T-helper 1 cell treated with Interleukin-12 subunit alpha and Interleukin-12 subunit beta and Interleukin-4 antibody, amounts not matched to agents 30 μg/mL and 1 μg/mL, for 36 hours (primary cell): ENCODE measurements at regions not wholly inside any gene's neighbourhood (a gene's known extent, or its start where the extent isn't known, plus 50 kb on each side); places are given as distances from the start of the nearest gene placed in this dataset.

Experiments used
- H3K27ac Mint-ChIP-seq: one replicate; pipeline ENCODE4 v1.8.0; 2021; ENCODE audit warnings: mild to moderate bottlenecking, mixed read lengths
- H3K27me3 Mint-ChIP-seq: one replicate; pipeline ENCODE4 v1.8.0; 2021; ENCODE audit warnings: low read depth, mixed read lengths
- H3K36me3 Mint-ChIP-seq: one replicate; pipeline ENCODE4 v1.8.0; 2021; ENCODE audit warnings: low read depth, mixed read lengths
- H3K4me1 Mint-ChIP-seq: one replicate; pipeline ENCODE4 v1.8.0; 2021; ENCODE audit warnings: low read depth, mixed read lengths
- H3K4me3 Mint-ChIP-seq: one replicate; pipeline ENCODE4 v1.8.0; 2021; ENCODE audit warnings: mild to moderate bottlenecking, moderate library complexity, mixed read lengths
- H3K9me3 Mint-ChIP-seq: one replicate; pipeline ENCODE4 v1.8.0; 2021; ENCODE audit warnings: mixed read lengths

GRCh38 chr9:129252937-129253802 lies 75.1 kb upstream of the IER5L start:
- Mint-ChIP-seq H3K9me3 (no peaks in the 10 kb centered on the region), H3K4me3 (no peak overlapping the region), H3K4me1 (peaks cover 3% of the 10 kb centered on the region), H3K27me3 (peaks cover 48% of the 10 kb centered on the region), H3K27ac (no peak overlapping the region), H3K36me3 (no peaks in the 10 kb centered on the region)

- Mint-ChIP-seq H3K4me1 (peaks cover 3% of the 10 kb centered on the region), H3K9me3 (no peaks in the 10 kb centered on the region), H3K4me3 (no peak overlapping the region), H3K27ac (no peak overlapping the region), H3K36me3 (no peaks in the 10 kb centered on the region), H3K27me3 (peaks cover 34% of the 10 kb centered on the region)
Measured at GRCh38 chr9:129250786-129251185, 72.7 kb upstream of the IER5L start.

- H3K4me1 Mint-ChIP-seq = peaks cover 3% of the 10 kb centered on the region
- H3K36me3 Mint-ChIP-seq = no peaks in the 10 kb centered on the region
- no peaks in the 10 kb centered on the region for H3K9me3 Mint-ChIP-seq
- H3K4me3 Mint-ChIP-seq = no peak overlapping the region
- H3K27ac Mint-ChIP-seq = no peak overlapping the region
- H3K27me3 Mint-ChIP-seq = peaks cover 30% of the 10 kb centered on the region
Measured at GRCh38 chr9:129247285-129248153, 69.5 kb upstream of the IER5L start.

- no peak overlapping the region for H3K4me3 Mint-ChIP-seq
- H3K27me3 Mint-ChIP-seq = peaks cover 21% of the 10 kb centered on the region
- no peaks in the 10 kb centered on the region for H3K36me3 Mint-ChIP-seq
- H3K27ac Mint-ChIP-seq = no peak overlapping the region
- no peaks in the 10 kb centered on the region for H3K4me1 Mint-ChIP-seq
- H3K9me3 Mint-ChIP-seq = no peaks in the 10 kb centered on the region
Measured at GRCh38 chr9:129245276-129245675, 67.2 kb upstream of the IER5L start.

- peaks cover 1% of the 10 kb centered on the region for H3K4me1 Mint-ChIP-seq
- no peak overlapping the region for H3K27ac Mint-ChIP-seq
- H3K36me3 Mint-ChIP-seq = no peaks in the 10 kb centered on the region
- no peaks in the 10 kb centered on the region for H3K9me3 Mint-ChIP-seq
- no peak overlapping the region for H3K4me3 Mint-ChIP-seq
- peaks cover 4% of the 10 kb centered on the region for H3K27me3 Mint-ChIP-seq
Measured at GRCh38 chr9:129242971-129243561, 65.0 kb upstream of the IER5L start.

- no peak overlapping the region for H3K27ac Mint-ChIP-seq
- H3K36me3 Mint-ChIP-seq = no peaks in the 10 kb centered on the region
- H3K4me3 Mint-ChIP-seq = no peak overlapping the region
- no peaks in the 10 kb centered on the region for H3K9me3 Mint-ChIP-seq
- H3K27me3 Mint-ChIP-seq = peaks cover 4% of the 10 kb centered on the region
- H3K4me1 Mint-ChIP-seq = peaks cover 8% of the 10 kb centered on the region
Measured at GRCh38 chr9:129242191-129242941, 64.3 kb upstream of the IER5L start.

- peaks cover 14% of the 10 kb centered on the region for H3K4me1 Mint-ChIP-seq
- no peaks in the 10 kb centered on the region for H3K9me3 Mint-ChIP-seq
- no peaks in the 10 kb centered on the region for H3K36me3 Mint-ChIP-seq
- H3K27ac Mint-ChIP-seq = no peak overlapping the region
- no peak overlapping the region for H3K4me3 Mint-ChIP-seq
- no peaks in the 10 kb centered on the region for H3K27me3 Mint-ChIP-seq
Measured at GRCh38 chr9:129241725-129242124, 63.7 kb upstream of the IER5L start.

- Mint-ChIP-seq H3K4me1 (peaks cover 21% of the 10 kb centered on the region), H3K27me3 (no peaks in the 10 kb centered on the region), H3K9me3 (no peaks in the 10 kb centered on the region), H3K27ac (no peak overlapping the region), H3K36me3 (no peaks in the 10 kb centered on the region), H3K4me3 (no peak overlapping the region)
Measured at GRCh38 chr9:129240581-129241211, 62.6 kb upstream of the IER5L start.

GRCh38 chr9:129239946-129240490 lies 62.0 kb upstream of the IER5L start:
- Mint-ChIP-seq H3K4me1 (peaks cover 28% of the 10 kb centered on the region), H3K36me3 (no peaks in the 10 kb centered on the region), H3K27me3 (no peaks in the 10 kb centered on the region), H3K27ac (no peak overlapping the region), H3K4me3 (no peak overlapping the region), H3K9me3 (no peaks in the 10 kb centered on the region)

GRCh38 chr9:129237803-129238202 lies 59.7 kb upstream of the IER5L start:
- H3K9me3 Mint-ChIP-seq = peaks cover 6% of the 10 kb centered on the region
- H3K27me3 Mint-ChIP-seq = no peaks in the 10 kb centered on the region
- peaks cover 34% of the 10 kb centered on the region for H3K4me1 Mint-ChIP-seq
- no peaks in the 10 kb centered on the region for H3K36me3 Mint-ChIP-seq
- peak overlapping the region; percentile 8 for H3K4me3 Mint-ChIP-seq
- H3K27ac Mint-ChIP-seq = no peak overlapping the region

GRCh38 chr9:129237164-129237611 lies 59.1 kb upstream of the IER5L start:
- Mint-ChIP-seq H3K4me1 (peaks cover 34% of the 10 kb centered on the region), H3K27ac (peak overlapping the region; percentile 46), H3K4me3 (peak overlapping the region; percentile 61), H3K27me3 (no peaks in the 10 kb centered on the region), H3K9me3 (peaks cover 11% of the 10 kb centered on the region), H3K36me3 (no peaks in the 10 kb centered on the region)

GRCh38 chr9:129236441-129237145 lies 58.5 kb upstream of the IER5L start:
- Mint-ChIP-seq H3K27me3 (no peaks in the 10 kb centered on the region), H3K36me3 (no peaks in the 10 kb centered on the region), H3K4me3 (peak overlapping the region; percentile 61), H3K9me3 (peaks cover 11% of the 10 kb centered on the region), H3K27ac (no peak overlapping the region), H3K4me1 (peaks cover 34% of the 10 kb centered on the region)

- peak overlapping the region; percentile 13 for H3K27ac Mint-ChIP-seq
- H3K4me3 Mint-ChIP-seq = peak overlapping the region; percentile 36
- no peaks in the 10 kb centered on the region for H3K27me3 Mint-ChIP-seq
- no peaks in the 10 kb centered on the region for H3K36me3 Mint-ChIP-seq
- H3K4me1 Mint-ChIP-seq = peaks cover 34% of the 10 kb centered on the region
- H3K9me3 Mint-ChIP-seq = peaks cover 11% of the 10 kb centered on the region
Measured at GRCh38 chr9:129235931-129236331, 57.9 kb upstream of the IER5L start.
